C4-2B (cell line): ENCODE measurements at regions not wholly inside any gene's neighbourhood (a gene's known extent, or its start where the extent isn't known, plus 50 kb on each side); places are given as distances from the start of the nearest gene placed in this dataset.

Source experiments
- CTCF ChIP-seq: fragments of 450-650 bp; conservative IDR thresholded peaks from 2 replicates; pipeline ENCODE4 v1.5.1; 2017; ENCODE audit warnings: mild to moderate bottlenecking
- ZFX ChIP-seq: fragments of 450-650 bp; IDR thresholded peaks from 2 replicates; pipeline ENCODE4 v1.6.1; 2017

- no peak for TF ChIP-seq CTCF
- TF ChIP-seq ZFX = no peak
Measured at GRCh38 chr10:33396938-33397337, 62.5 kb upstream of the NRP1 start.
